ENCODE measurements at regions not wholly inside any gene's neighbourhood (a gene's known extent, or its start where the extent isn't known, plus 50 kb on each side); places are given as distances from the start of the nearest gene placed in this dataset.
A peak's percentile ranks its signal among the peaks of the same experiment; 100 is the strongest.
"Not testable (repeated sequence)": the region's sequence is repeated elsewhere in the genome, so short reads cannot be mapped to it uniquely, and the experiment has no call there.

GRCh38 chr3:44132061-44132460 is 109.6 kb upstream of the TOPAZ1 start:
- in situ Hi-C loops (cut with HindIII; ENCODE audit: low sequenced_read_pairs) = no loop called here

GRCh38 chr3:44132593-44132992 is 109.1 kb upstream of the TOPAZ1 start:
- in situ Hi-C loops (cut with HindIII; ENCODE audit: low sequenced_read_pairs) = no loop called here
- no peak for DNase-seq (ENCODE audit: low spot score)

More at GRCh38 chr3:44132061-44132460, 109.6 kb upstream of the TOPAZ1 start:
- DNase-seq (ENCODE audit: low spot score) = no peak

GRCh38 chr3:44136421-44136820 is 105.3 kb upstream of the TOPAZ1 start:
- in situ Hi-C loops (cut with HindIII; ENCODE audit: low sequenced_read_pairs) = no loop called here
- no peak for DNase-seq (ENCODE audit: low spot score)

- DNase-seq (ENCODE audit: low spot score) = no peak
- in situ Hi-C loops (cut with HindIII; ENCODE audit: low sequenced_read_pairs) = no loop called here
Observed at GRCh38 chr3:44146073-44146472, 95.6 kb upstream of the TOPAZ1 start.

GRCh38 chr3:44159696-44160300 is 81.9 kb upstream of the TOPAZ1 start:
- in situ Hi-C loops (cut with HindIII; ENCODE audit: low sequenced_read_pairs) = no loop called here
- DNase-seq (ENCODE audit: low spot score) = no peak

GRCh38 chr3:44160818-44161217 is 80.9 kb upstream of the TOPAZ1 start:
- in situ Hi-C loops (cut with HindIII; ENCODE audit: low sequenced_read_pairs) = no loop called here
- DNase-seq (ENCODE audit: low spot score) = no peak

GRCh38 chr3:44171891-44172290 is 69.8 kb upstream of the TOPAZ1 start:
- in situ Hi-C loops (cut with HindIII; ENCODE audit: low sequenced_read_pairs) = no loop called here
- no peak for DNase-seq (ENCODE audit: low spot score)

GRCh38 chr3:44172701-44173100 is 69.0 kb upstream of the TOPAZ1 start:
- in situ Hi-C loops (cut with HindIII; ENCODE audit: low sequenced_read_pairs); DNase-seq (ENCODE audit: low spot score): not testable (repeated sequence)

- in situ Hi-C loops (cut with HindIII; ENCODE audit: low sequenced_read_pairs) = no loop called here
- no peak for DNase-seq (ENCODE audit: low spot score)
Observed at GRCh38 chr3:44173263-44173662, 68.4 kb upstream of the TOPAZ1 start.

- in situ Hi-C loops (cut with HindIII; ENCODE audit: low sequenced_read_pairs) = no loop called here
- DNase-seq (ENCODE audit: low spot score) = no peak
Observed at GRCh38 chr3:44175070-44175469, 66.6 kb upstream of the TOPAZ1 start.

- no peak for DNase-seq (ENCODE audit: low spot score)
- in situ Hi-C loops (cut with HindIII; ENCODE audit: low sequenced_read_pairs) = no loop called here
Observed at GRCh38 chr3:44179246-44179645, 62.4 kb upstream of the TOPAZ1 start.

GRCh38 chr3:44184319-44184953 is 57.2 kb upstream of the TOPAZ1 start:
- DNase-seq (ENCODE audit: low spot score) = peak; percentile 75
- in situ Hi-C loops (cut with HindIII; ENCODE audit: low sequenced_read_pairs) = no loop called here

- DNase-seq (ENCODE audit: low spot score) = no peak
- in situ Hi-C loops (cut with HindIII; ENCODE audit: low sequenced_read_pairs) = no loop called here
Observed at GRCh38 chr3:44185396-44185915, 56.2 kb upstream of the TOPAZ1 start.

- in situ Hi-C loops (cut with HindIII; ENCODE audit: low sequenced_read_pairs) = no loop called here
- DNase-seq (ENCODE audit: low spot score) = no peak
Observed at GRCh38 chr3:44186111-44186672, 55.5 kb upstream of the TOPAZ1 start.

- no peak for DNase-seq (ENCODE audit: low spot score)
- in situ Hi-C loops (cut with HindIII; ENCODE audit: low sequenced_read_pairs) = no loop called here
Observed at GRCh38 chr3:44186712-44187111, 55.0 kb upstream of the TOPAZ1 start.
